Endothelial cell (in vitro differentiated cells): ENCODE measurements at regions not wholly inside any gene's neighbourhood (a gene's known extent, or its start where the extent isn't known, plus 50 kb on each side); places are given as distances from the start of the nearest gene placed in this dataset.

ENCODE experiments used
- DNase-seq: peaks from one replicate; pipeline ENCODE4 v3.0.0; 2021; ENCODE audit warnings: low spot score
- H3K27ac Mint-ChIP-seq: one replicate; pipeline ENCODE4 v1.8.0; 2021; ENCODE audit warnings: mixed read lengths, inconsistent platforms; ENCODE audit not compliant: unreplicated experiment
- H3K27me3 Mint-ChIP-seq: one replicate; pipeline ENCODE4 v1.8.0; 2021; ENCODE audit warnings: mild to moderate bottlenecking, moderate library complexity, mixed read lengths, inconsistent platforms; ENCODE audit not compliant: unreplicated experiment
- H3K36me3 Mint-ChIP-seq: one replicate; pipeline ENCODE4 v1.8.0; 2021; ENCODE audit warnings: mild to moderate bottlenecking, low read depth, mixed read lengths, inconsistent platforms; ENCODE audit not compliant: unreplicated experiment
- H3K4me1 Mint-ChIP-seq: one replicate; pipeline ENCODE4 v1.8.0; 2021; ENCODE audit warnings: mild to moderate bottlenecking, mixed read lengths, inconsistent platforms; ENCODE audit not compliant: unreplicated experiment
- H3K4me3 Mint-ChIP-seq: one replicate; pipeline ENCODE4 v1.8.0; 2021; ENCODE audit warnings: mild to moderate bottlenecking, mixed read lengths, inconsistent platforms; ENCODE audit not compliant: unreplicated experiment
- H3K9me3 Mint-ChIP-seq: one replicate; pipeline ENCODE4 v1.8.0; 2021; ENCODE audit warnings: mixed read lengths, inconsistent platforms; ENCODE audit not compliant: unreplicated experiment
- TF ChIP-seq, protein P1 (sequence below): fragments of 200-600 bp; sonication (generic); IDR thresholded peaks from one replicate; pipeline ENCODE4 v1.5.0; 2021; ENCODE audit warnings: antibody characterized with exemption; ENCODE audit not compliant: unreplicated experiment

DNA sequence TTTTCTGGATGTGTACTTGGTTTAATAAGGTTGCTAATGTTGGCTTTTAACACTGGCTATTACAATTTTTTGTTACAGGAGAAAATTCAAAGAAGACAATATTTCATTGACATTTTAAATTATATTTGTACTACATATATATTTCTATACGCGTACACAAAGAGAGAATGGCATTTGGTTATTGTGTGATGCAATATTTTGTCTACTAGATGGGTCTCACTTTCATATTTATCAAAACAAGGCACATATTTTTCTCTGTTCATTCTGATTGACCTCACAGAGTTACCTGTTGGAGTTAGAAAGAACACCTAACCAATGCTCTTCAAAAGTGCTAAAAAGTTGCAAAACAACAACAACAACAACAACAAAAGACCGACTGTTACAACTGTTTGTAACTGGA is 50.2 kb upstream of the VGLL3 start:
- DNase-seq, result no peak
- H3K4me3 Mint-ChIP-seq, result no peak overlapping the region
- H3K36me3 Mint-ChIP-seq, result no peaks in the 10 kb centered on the region
- H3K27ac Mint-ChIP-seq, result no peak overlapping the region
- TF ChIP-seq, protein P1, sequence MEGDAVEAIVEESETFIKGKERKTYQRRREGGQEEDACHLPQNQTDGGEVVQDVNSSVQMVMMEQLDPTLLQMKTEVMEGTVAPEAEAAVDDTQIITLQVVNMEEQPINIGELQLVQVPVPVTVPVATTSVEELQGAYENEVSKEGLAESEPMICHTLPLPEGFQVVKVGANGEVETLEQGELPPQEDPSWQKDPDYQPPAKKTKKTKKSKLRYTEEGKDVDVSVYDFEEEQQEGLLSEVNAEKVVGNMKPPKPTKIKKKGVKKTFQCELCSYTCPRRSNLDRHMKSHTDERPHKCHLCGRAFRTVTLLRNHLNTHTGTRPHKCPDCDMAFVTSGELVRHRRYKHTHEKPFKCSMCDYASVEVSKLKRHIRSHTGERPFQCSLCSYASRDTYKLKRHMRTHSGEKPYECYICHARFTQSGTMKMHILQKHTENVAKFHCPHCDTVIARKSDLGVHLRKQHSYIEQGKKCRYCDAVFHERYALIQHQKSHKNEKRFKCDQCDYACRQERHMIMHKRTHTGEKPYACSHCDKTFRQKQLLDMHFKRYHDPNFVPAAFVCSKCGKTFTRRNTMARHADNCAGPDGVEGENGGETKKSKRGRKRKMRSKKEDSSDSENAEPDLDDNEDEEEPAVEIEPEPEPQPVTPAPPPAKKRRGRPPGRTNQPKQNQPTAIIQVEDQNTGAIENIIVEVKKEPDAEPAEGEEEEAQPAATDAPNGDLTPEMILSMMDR, result no peak
- peaks cover 15% of the 10 kb centered on the region for H3K4me1 Mint-ChIP-seq
- no peaks in the 10 kb centered on the region for H3K27me3 Mint-ChIP-seq
- H3K9me3 Mint-ChIP-seq, result no peaks in the 10 kb centered on the region
